RWPE1 (cell line): ENCODE measurements at regions not wholly inside any gene's neighbourhood (a gene's known extent, or its start where the extent isn't known, plus 50 kb on each side); places are given as distances from the start of the nearest gene placed in this dataset.
"Not testable (repeated sequence)": the region's sequence is repeated elsewhere in the genome, so short reads cannot be mapped to it uniquely, and the experiment has no call there.

Source experiments
- CTCF ChIA-PET: fragments of 350-600 bp; sonication (Branson Sonifier 250); formaldehyde crosslinking; extraction: SDS; loops from one replicate; lab custom pipeline; 2021; lab: Yijun Ruan, JAX
- POLR2A ChIA-PET: fragments of 400-600 bp; formaldehyde crosslinking; extraction: SDS; loops from one replicate; lab custom pipeline; 2020; ENCODE audit warnings: antibody characterized with exemption; ENCODE audit not compliant: low non-redundant PET; lab: Yijun Ruan, JAX
- DNase-seq: peaks from one replicate; pipeline ENCODE4 v3.0.0; 2012; ENCODE audit warnings: low spot score
- H3K27ac ChIP-seq: fragments of 450-650 bp; 2 replicates; pipeline ENCODE4 v1.5.1; 2017
- CTCF ChIP-seq: fragments of 450-650 bp; conservative IDR thresholded peaks from 2 replicates; pipeline ENCODE4 v1.5.1; 2017; ENCODE audit warnings: low read depth, mild to moderate bottlenecking

- no peak for DNase-seq
- ChIA-PET CTCF (no interaction called here), POLR2A (no interaction called here)
- no peak for TF ChIP-seq CTCF
- H3K27ac ChIP-seq, result no peak overlapping the region
Observed at GRCh38 chr6:141809901-141810300, 322.8 kb upstream of the GJE1 start.

GRCh38 chr6:141808662-141809061 lies 324.1 kb upstream of the GJE1 start:
- no peak for DNase-seq
- POLR2A ChIA-PET, result no interaction called here
- CTCF ChIA-PET, result interaction anchor here (0.6 kb wide), 1 partner anchor 36 kb away, joined by 4 read pairs; no protein-coding TSS in a partner anchor
- no peak for TF ChIP-seq CTCF
- no peak overlapping the region for H3K27ac ChIP-seq

GRCh38 chr6:141800973-141801372 lies 331.8 kb upstream of the GJE1 start:
- H3K27ac ChIP-seq, DNase-seq, POLR2A ChIA-PET, CTCF ChIA-PET: not testable (repeated sequence)

- no peak overlapping the region for H3K27ac ChIP-seq
- ChIA-PET CTCF (no interaction called here), POLR2A (no interaction called here)
- TF ChIP-seq CTCF, result no peak
- no peak for DNase-seq
Observed at GRCh38 chr6:141790921-141791320, 341.8 kb upstream of the GJE1 start.

GRCh38 chr6:141788096-141788495 lies 344.6 kb upstream of the GJE1 start:
- POLR2A ChIA-PET, result no interaction called here
- no peak for DNase-seq
- H3K27ac ChIP-seq, result no peak overlapping the region
- no peak for TF ChIP-seq CTCF
- CTCF ChIA-PET, result no interaction called here

- no peak for DNase-seq
- H3K27ac ChIP-seq, result no peak overlapping the region
- ChIA-PET CTCF (no interaction called here), POLR2A (no interaction called here)
- TF ChIP-seq CTCF, result no peak
Observed at GRCh38 chr6:141783585-141783984, 349.1 kb upstream of the GJE1 start.

GRCh38 chr6:141780296-141780695 lies 352.4 kb upstream of the GJE1 start:
- DNase-seq, result no peak
- no peak overlapping the region for H3K27ac ChIP-seq
- POLR2A ChIA-PET, result no interaction called here
- CTCF ChIA-PET, result no interaction called here
- no peak for TF ChIP-seq CTCF
